B cell (primary cell): ENCODE measurements at regions not wholly inside any gene's neighbourhood (a gene's known extent, or its start where the extent isn't known, plus 50 kb on each side); places are given as distances from the start of the nearest gene placed in this dataset.

Experiments
- ATAC-seq: fragments of 200-7000 bp; cut with Tn5 transposase; one replicate; pipeline ENCODE4 v1.10.0; 2021; ENCODE audit warnings: low read depth, mild to moderate bottlenecking, moderate number of reproducible peaks, moderate library complexity
- CTCF ChIA-PET: fragments of 350-600 bp; sonication (Branson Sonifier 250); formaldehyde crosslinking; loops from one replicate; lab custom pipeline; 2021; ENCODE audit warnings: antibody characterized with exemption, inconsistent platforms; lab: Charles Lee
- POLR2A ChIA-PET: fragments of 350-600 bp; sonication (Branson Sonifier 250); formaldehyde crosslinking; loops from one replicate; lab custom pipeline; 2021; ENCODE audit warnings: antibody characterized with exemption; lab: Charles Lee
- DNase-seq: peaks from one replicate; pipeline ENCODE4 v3.0.0; 2013
- H2AFZ ChIP-seq: 2 replicates; pipeline ENCODE4 v1.6.1; 2012; ENCODE audit warnings: mild to moderate bottlenecking, low read depth, low read length; ENCODE audit not compliant: insufficient read depth, poor library complexity, severe bottlenecking
- H3K27ac ChIP-seq, 2 donors: 1 replicate in 1 of 2; 2 replicates in 1 of 2; pipeline ENCODE4 v1.5.1; 2012 to 2013; ENCODE audit warnings: low read length in 2 of 2, mild to moderate bottlenecking in 2 of 2, moderate library complexity in 1 of 2
- H3K27me3 ChIP-seq, 4 experiments: fragments of 200-600 bp in 1 of 4; sonication (generic) in 1 of 4; replicated peaks in 1 of 4; 1 replicate in 2 of 4; 2 replicates in 2 of 4; pipeline versions ENCODE4 v1.6.1 to v1.7.0; 2013 to 2016; ENCODE audit warnings: low read length in 3 of 4, mild to moderate bottlenecking in 2 of 4, mixed read lengths in 1 of 4, moderate library complexity in 1 of 4; ENCODE audit not compliant: insufficient read depth in 4 of 4, control insufficient read depth in 3 of 4; ENCODE audit errors: control extremely low read depth in 1 of 4
- H3K36me3 ChIP-seq, 2 experiments: replicated peaks in 1 of 2; 1 replicate in 1 of 2; 2 replicates in 1 of 2; pipeline versions ENCODE4 v1.6.1 to v1.7.1; 2013; ENCODE audit warnings: low read length in 1 of 2; ENCODE audit not compliant: insufficient read depth in 2 of 2, control insufficient read depth in 1 of 2; ENCODE audit errors: control extremely low read depth in 1 of 2, extremely low read depth in 1 of 2
- H3K4me1 ChIP-seq, 2 donors: fragments of 200-600 bp in 1 of 2; sonication (generic) in 1 of 2; 1 replicate in 1 of 2; 2 replicates in 1 of 2; pipeline versions ENCODE4 v1.5.1 to v1.6.1; 2013 to 2017; ENCODE audit warnings: low read length in 2 of 2; ENCODE audit not compliant: control insufficient read depth in 2 of 2, insufficient read depth in 2 of 2
- H3K4me2 ChIP-seq: replicated peaks from 2 replicates; pipeline ENCODE3; 2012; ENCODE audit warnings: mild to moderate bottlenecking, low read depth, low read length; ENCODE audit not compliant: poor library complexity, severe bottlenecking
- H3K4me3 ChIP-seq, 5 experiments: fragments of 200-600 bp in 1 of 5; sonication (generic) in 1 of 5; 1 replicate in 3 of 5; 2 replicates in 2 of 5; pipeline versions ENCODE4 v1.5.1 to v1.7.0; 2011 to 2016; ENCODE audit warnings: low read length in 4 of 5, mild to moderate bottlenecking in 4 of 5, low read depth in 2 of 5, control low read depth in 1 of 5, moderate library complexity in 1 of 5; ENCODE audit not compliant: insufficient read depth in 1 of 5; ENCODE audit errors: control extremely low read depth in 1 of 5, extremely low read depth in 1 of 5
- H3K79me2 ChIP-seq: fragments of 200-600 bp; sonication (generic); one replicate; pipeline ENCODE4 v1.6.0; 2016; ENCODE audit warnings: low read length; ENCODE audit not compliant: control insufficient read depth, insufficient read depth
- H3K9ac ChIP-seq: fragments of 200-600 bp; sonication (generic); 2 replicates; pipeline ENCODE4 v1.6.1; 2017; ENCODE audit warnings: mild to moderate bottlenecking, low read length, moderate library complexity
- H3K9me3 ChIP-seq, 3 donors: one replicate each; pipeline versions ENCODE4 v1.6.1 to v1.7.1; 2013; ENCODE audit warnings: low read length in 2 of 3; ENCODE audit not compliant: control insufficient read depth in 2 of 3, insufficient read depth in 1 of 3; ENCODE audit errors: control extremely low read depth in 1 of 3
- H4K20me1 ChIP-seq: 2 replicates; pipeline ENCODE4 v1.6.0; 2012; ENCODE audit warnings: mild to moderate bottlenecking, low read length; ENCODE audit not compliant: insufficient read depth, control insufficient read depth, poor library complexity, severe bottlenecking
- H3K27ac Mint-ChIP-seq: one replicate; pipeline ENCODE4 v1.8.0; 2021; ENCODE audit warnings: mixed read lengths
- H3K27me3 Mint-ChIP-seq: one replicate; pipeline ENCODE4 v1.8.0; 2021; ENCODE audit warnings: mixed read lengths
- H3K4me1 Mint-ChIP-seq: one replicate; pipeline ENCODE4 v1.8.0; 2021; ENCODE audit warnings: mixed read lengths
- H3K4me3 Mint-ChIP-seq: one replicate; pipeline ENCODE4 v1.8.0; 2021; ENCODE audit warnings: mixed read lengths
- H3K9me3 Mint-ChIP-seq: one replicate; pipeline ENCODE4 v1.8.0; 2022; ENCODE audit warnings: mixed read lengths; ENCODE audit not compliant: insufficient read depth
- EZH2 ChIP-seq: IDR thresholded peaks from 2 replicates; pipeline ENCODE4 v1.6.1; 2012; ENCODE audit warnings: borderline replicate concordance, low read depth, mild to moderate bottlenecking, moderate library complexity, low read length; ENCODE audit not compliant: insufficient read depth, poor library complexity, severe bottlenecking
- intact Hi-C: fragments of 100-400 bp; cut with micrococcal nuclease; formaldehyde crosslinking; loops from one replicate; pipeline ENCODE4 v1.10.0; 2022
- TF ChIP-seq, protein P1 (sequence below): fragments of 200-600 bp; IDR thresholded peaks from one replicate; pipeline ENCODE4 v1.8.0; 2022; ENCODE audit warnings: antibody characterized with exemption, mild to moderate bottlenecking

DNA sequence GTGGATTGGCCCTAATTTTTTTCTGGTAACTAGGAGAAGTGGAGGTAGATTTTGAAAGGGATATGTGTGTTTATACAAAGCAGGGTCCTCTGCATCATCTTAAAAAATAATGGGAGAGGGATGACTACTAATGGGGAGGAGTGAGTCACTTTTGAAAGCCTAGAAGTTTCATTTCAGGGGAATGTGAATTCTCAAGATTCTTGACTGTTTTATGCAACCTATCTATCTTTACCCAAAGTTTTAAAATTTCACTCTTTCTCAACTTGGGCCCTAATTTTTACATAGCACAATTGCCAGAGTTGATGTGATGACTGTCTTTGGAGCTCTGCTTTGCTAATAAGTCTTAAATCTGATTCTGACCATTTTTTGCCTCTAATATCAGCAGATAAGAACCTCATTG is 445.2 kb downstream of the GRXCR1 start:
- no peak overlapping the region for H3K4me3 ChIP-seq
- H3K9ac ChIP-seq: no peak overlapping the region
- H3K9me3 Mint-ChIP-seq: no peaks in the 10 kb centered on the region
- H3K4me3 Mint-ChIP-seq: no peak overlapping the region
- ATAC-seq (no peak), DNase-seq (no peak)
- no peaks in the 10 kb centered on the region for H3K79me2 ChIP-seq
- H3K4me1 Mint-ChIP-seq: no peaks in the 10 kb centered on the region
- H3K27me3 Mint-ChIP-seq: no peaks in the 10 kb centered on the region
- no peaks in the 10 kb centered on the region for H3K36me3 ChIP-seq
- H3K4me2 ChIP-seq: no peak overlapping the region
- ChIA-PET CTCF (no interaction called here), POLR2A (no interaction called here)
- no peak for TF ChIP-seq EZH2
- TF ChIP-seq, protein P1, sequence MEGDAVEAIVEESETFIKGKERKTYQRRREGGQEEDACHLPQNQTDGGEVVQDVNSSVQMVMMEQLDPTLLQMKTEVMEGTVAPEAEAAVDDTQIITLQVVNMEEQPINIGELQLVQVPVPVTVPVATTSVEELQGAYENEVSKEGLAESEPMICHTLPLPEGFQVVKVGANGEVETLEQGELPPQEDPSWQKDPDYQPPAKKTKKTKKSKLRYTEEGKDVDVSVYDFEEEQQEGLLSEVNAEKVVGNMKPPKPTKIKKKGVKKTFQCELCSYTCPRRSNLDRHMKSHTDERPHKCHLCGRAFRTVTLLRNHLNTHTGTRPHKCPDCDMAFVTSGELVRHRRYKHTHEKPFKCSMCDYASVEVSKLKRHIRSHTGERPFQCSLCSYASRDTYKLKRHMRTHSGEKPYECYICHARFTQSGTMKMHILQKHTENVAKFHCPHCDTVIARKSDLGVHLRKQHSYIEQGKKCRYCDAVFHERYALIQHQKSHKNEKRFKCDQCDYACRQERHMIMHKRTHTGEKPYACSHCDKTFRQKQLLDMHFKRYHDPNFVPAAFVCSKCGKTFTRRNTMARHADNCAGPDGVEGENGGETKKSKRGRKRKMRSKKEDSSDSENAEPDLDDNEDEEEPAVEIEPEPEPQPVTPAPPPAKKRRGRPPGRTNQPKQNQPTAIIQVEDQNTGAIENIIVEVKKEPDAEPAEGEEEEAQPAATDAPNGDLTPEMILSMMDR: no peak
- H3K9me3 ChIP-seq: no peaks in the 10 kb centered on the region
- no peaks in the 10 kb centered on the region for H3K27me3 ChIP-seq
- H2AFZ ChIP-seq: no peak overlapping the region
- intact Hi-C loops: no loop called here
- no peak overlapping the region for H3K27ac Mint-ChIP-seq
- no peaks in the 10 kb centered on the region for H4K20me1 ChIP-seq
- no peaks in the 10 kb centered on the region for H3K4me1 ChIP-seq
- H3K27ac ChIP-seq: no peak overlapping the region

DNA sequence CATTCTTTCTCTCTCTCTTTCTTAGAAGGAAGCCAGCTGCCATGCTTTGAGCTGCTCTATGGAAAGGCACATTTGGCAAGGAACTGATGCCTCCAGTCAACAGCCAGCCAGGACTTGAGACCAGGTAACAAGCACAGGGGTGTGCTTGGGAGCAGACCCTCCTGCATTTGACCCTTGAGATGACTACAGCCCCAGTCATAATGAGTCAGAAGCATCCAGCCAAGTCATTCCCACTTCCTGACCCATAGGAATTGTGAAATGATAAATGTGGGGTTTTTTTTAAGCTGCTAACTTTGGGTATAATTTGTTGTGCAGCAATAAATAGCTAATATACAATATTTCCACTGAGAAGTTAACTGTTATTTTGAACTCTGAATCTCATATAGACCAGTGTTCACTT is 446.9 kb downstream of the GRXCR1 start:
- ATAC-seq: no peak
- H3K27ac Mint-ChIP-seq: no peak overlapping the region
- Histone ChIP-seq H3K4me1 (no peaks in the 10 kb centered on the region), H3K9me3 (no peaks in the 10 kb centered on the region), H3K4me2 (no peak overlapping the region), H3K27ac (no peak overlapping the region), H3K36me3 (no peaks in the 10 kb centered on the region), H3K4me3 (no peak overlapping the region), H4K20me1 (no peaks in the 10 kb centered on the region), H3K9ac (no peak overlapping the region), H2AFZ (no peak overlapping the region), H3K79me2 (no peaks in the 10 kb centered on the region), H3K27me3 (no peaks in the 10 kb centered on the region)
- H3K9me3 Mint-ChIP-seq: no peaks in the 10 kb centered on the region
- no peaks in the 10 kb centered on the region for H3K4me1 Mint-ChIP-seq
- DNase-seq: no peak
- no peak overlapping the region for H3K4me3 Mint-ChIP-seq
- H3K27me3 Mint-ChIP-seq: no peaks in the 10 kb centered on the region
- TF ChIP-seq, protein P1: no peak
- no peak for TF ChIP-seq EZH2
- intact Hi-C loops: no loop called here
- ChIA-PET CTCF (no interaction called here), POLR2A (no interaction called here)
